ENCODE measurements at regions not wholly inside any gene's neighbourhood (a gene's known extent, or its start where the extent isn't known, plus 50 kb on each side); places are given as distances from the start of the nearest gene placed in this dataset.

DNA sequence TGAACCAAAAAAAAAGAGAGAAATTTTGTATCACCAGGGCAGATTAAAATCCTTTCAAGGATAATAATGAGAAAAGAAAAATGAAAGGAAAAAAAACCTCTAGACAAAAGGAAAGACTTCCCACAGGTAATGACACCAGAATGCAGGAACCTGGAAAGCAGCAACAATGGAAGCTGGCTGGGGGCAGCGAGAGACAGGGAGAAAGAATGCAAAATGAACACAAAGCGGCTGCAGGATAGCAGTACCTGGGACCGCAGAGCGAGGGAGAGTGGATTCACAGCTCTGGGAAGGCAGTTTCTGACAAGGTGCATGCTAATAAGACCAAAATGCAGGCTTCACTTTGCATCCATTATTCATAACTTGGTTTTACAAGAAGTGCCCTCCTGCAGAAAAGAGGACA is 349.0 kb downstream of the SIPA1L2 start:
- Histone ChIP-seq H4K20me1 (ENCODE audit: control insufficient read depth, insufficient read depth, insufficient read length) (no peaks in the 10 kb centered on the region), H3K9me3 (ENCODE audit: control insufficient read depth, low read depth, low read length) (no peaks in the 10 kb centered on the region), H4K8ac (replicated peaks; ENCODE audit: insufficient read length, low read depth, low read length) (no peak overlapping the region), H3K4me1 (ENCODE audit: insufficient read depth, low read length) (peaks cover 12% of the 10 kb centered on the region; the same call in 1 of the 2 replicates), H4K91ac (ENCODE audit: insufficient read length, low read depth, low read length) (no peak overlapping the region), H3K4ac (ENCODE audit: low read depth, low read length) (no peak overlapping the region), H2BK20ac (ENCODE audit: low read depth, low read length, poor library complexity, severe bottlenecking) (no peak overlapping the region), H2AFZ (ENCODE audit: low read length) (no peak overlapping the region), H3K9ac (ENCODE audit: extremely low read depth, insufficient read length, low read length) (no peak overlapping the region), H2BK120ac (ENCODE audit: low read depth, low read length, poor library complexity, severe bottlenecking) (no peak overlapping the region), H3T11ph (ENCODE audit: low read length) (no peak overlapping the region), H3K4me2 (ENCODE audit: insufficient read depth, insufficient read length, low read length) (peak overlapping the region; percentile 10), H3K56ac (ENCODE audit: insufficient read length, low read depth, low read length) (no peak overlapping the region), H3K14ac (ENCODE audit: insufficient read depth, low read length) (no peak overlapping the region), H3K23me2 (ENCODE audit: insufficient read length, low read depth, low read length, poor library complexity, severe bottlenecking) (no peaks in the 10 kb centered on the region), H3K23ac (ENCODE audit: insufficient read length, low read depth, low read length) (no peak overlapping the region), H4K5ac (ENCODE audit: insufficient read length, low read depth, low read length) (no peak overlapping the region), H2BK15ac (ENCODE audit: low read depth, low read length) (no peak overlapping the region), H2BK5ac (ENCODE audit: insufficient read length, low read length) (no peak overlapping the region), H3K79me2 (ENCODE audit: insufficient read depth, low read length) (no peaks in the 10 kb centered on the region), H2AK5ac (ENCODE audit: insufficient read length, low read length) (no peak overlapping the region), H3K18ac (ENCODE audit: insufficient read length, low read depth, low read length) (no peak overlapping the region), H3K27me3 (ENCODE audit: insufficient read depth, low read length) (no peaks in the 10 kb centered on the region), H3K27ac (ENCODE audit: insufficient read length, low read depth, low read length) (no peak overlapping the region), H2BK12ac (ENCODE audit: insufficient read length, low read depth, low read length) (no peak overlapping the region), H3K79me1 (ENCODE audit: insufficient read depth, low read depth, low read length, poor library complexity, severe bottlenecking) (no peaks in the 10 kb centered on the region)
- Mint-ChIP-seq H3K27ac (peak overlapping the region; percentile 68 to 93 (median 87)), H3K36me3 (ENCODE audit: insufficient read depth in 1 of 3, low read depth in 3 of 3) (no peaks in the 10 kb centered on the region; a peak in 1 of 7 replicates), H3K4me1 (peaks cover 47 to 48% of the 10 kb centered on the region in 2 experiments), H3K9me3 (no peaks in the 10 kb centered on the region), H3K27me3 (ENCODE audit: low read depth) (peaks cover 16% of the 10 kb centered on the region), H3K4me3 (peak overlapping the region; percentile 20 to 37; a peak in 4 of 5 replicates)
- DNase-seq, result peak; percentile 75
- WGBS (ENCODE audit: extremely low coverage, insufficient read length, low lambda C conversion rate), result no CpG with 5 or more reads among the region's 4 CpGs
- peak; percentile 26; the same call in 1 of the 3 replicates for TF ChIP-seq CTCF (conservative IDR thresholded peaks at IDR 0.05)
